ENCODE measurements at regions not wholly inside any gene's neighbourhood (a gene's known extent, or its start where the extent isn't known, plus 50 kb on each side); places are given as distances from the start of the nearest gene placed in this dataset.

- TF ChIP-seq, protein P1, sequence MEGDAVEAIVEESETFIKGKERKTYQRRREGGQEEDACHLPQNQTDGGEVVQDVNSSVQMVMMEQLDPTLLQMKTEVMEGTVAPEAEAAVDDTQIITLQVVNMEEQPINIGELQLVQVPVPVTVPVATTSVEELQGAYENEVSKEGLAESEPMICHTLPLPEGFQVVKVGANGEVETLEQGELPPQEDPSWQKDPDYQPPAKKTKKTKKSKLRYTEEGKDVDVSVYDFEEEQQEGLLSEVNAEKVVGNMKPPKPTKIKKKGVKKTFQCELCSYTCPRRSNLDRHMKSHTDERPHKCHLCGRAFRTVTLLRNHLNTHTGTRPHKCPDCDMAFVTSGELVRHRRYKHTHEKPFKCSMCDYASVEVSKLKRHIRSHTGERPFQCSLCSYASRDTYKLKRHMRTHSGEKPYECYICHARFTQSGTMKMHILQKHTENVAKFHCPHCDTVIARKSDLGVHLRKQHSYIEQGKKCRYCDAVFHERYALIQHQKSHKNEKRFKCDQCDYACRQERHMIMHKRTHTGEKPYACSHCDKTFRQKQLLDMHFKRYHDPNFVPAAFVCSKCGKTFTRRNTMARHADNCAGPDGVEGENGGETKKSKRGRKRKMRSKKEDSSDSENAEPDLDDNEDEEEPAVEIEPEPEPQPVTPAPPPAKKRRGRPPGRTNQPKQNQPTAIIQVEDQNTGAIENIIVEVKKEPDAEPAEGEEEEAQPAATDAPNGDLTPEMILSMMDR (IDR thresholded peaks at IDR 0.05), result no peak
- TF ChIP-seq POLR2AphosphoS5 (IDR thresholded peaks at IDR 0.05; ENCODE audit: insufficient read depth in 1 of 2, low read depth in 1 of 2) (no peak), POLR2A (IDR thresholded peaks at IDR 0.05) (no peak)
Measured at GRCh38 chr5:118551716-118552115, 436.6 kb downstream of the DTWD2 start.

Measured in vagina (tissue), 2 donors.